Transverse colon (tissue), 4 donors: ENCODE measurements at regions not wholly inside any gene's neighbourhood (a gene's known extent, or its start where the extent isn't known, plus 50 kb on each side); places are given as distances from the start of the nearest gene placed in this dataset.

Source experiments
- EP300 ChIP-seq: sonication (generic); formaldehyde crosslinking; IDR thresholded peaks from one replicate; pipeline ENCODE4 v1.6.1; 2017; ENCODE audit warnings: antibody characterized with exemption, low read depth
- POLR2A ChIP-seq: fragments of 450-650 bp; IDR thresholded peaks from one replicate; pipeline ENCODE4 v1.6.1; 2016; ENCODE audit warnings: antibody characterized with exemption, mild to moderate bottlenecking, moderate library complexity
- POLR2AphosphoS5 ChIP-seq, 3 donors: sonication (generic); formaldehyde crosslinking; IDR thresholded peaks; one replicate each; pipeline ENCODE4 v1.6.1; 2016; ENCODE audit warnings: antibody characterized with exemption in 3 of 3
- TF ChIP-seq, protein P1 (sequence below), 5 experiments: fragments of 200-600 bp in 3 of 5; fragments of 450-650 bp in 2 of 5; sonication (generic) in 3 of 5; IDR thresholded peaks; 1 replicate in 2 of 5; 2 replicates in 3 of 5; pipeline ENCODE4 v1.5.1; 2016 to 2017; ENCODE audit warnings: antibody characterized with exemption in 5 of 5, inconsistent platforms in 3 of 5, mild to moderate bottlenecking in 2 of 5, moderate library complexity in 1 of 5

DNA sequence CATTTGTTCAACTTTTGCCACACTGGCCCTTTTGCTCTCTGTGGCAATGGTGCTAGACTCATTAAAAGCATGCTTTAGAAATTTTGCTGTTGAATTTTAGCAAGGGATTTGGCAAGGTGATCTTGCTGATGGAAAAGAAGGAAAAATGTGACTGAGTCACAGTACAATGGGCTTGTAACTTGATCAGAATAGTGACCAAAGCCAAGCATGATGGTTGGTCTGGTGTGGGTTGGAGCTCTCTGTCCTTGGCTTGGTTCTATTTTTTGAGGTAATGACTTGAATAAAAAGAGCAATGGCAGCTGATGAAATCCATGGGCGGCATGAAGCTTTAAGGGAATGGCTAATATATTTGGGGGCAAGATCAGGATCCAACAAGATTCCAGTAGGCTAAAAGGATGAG lies 114.4 kb upstream of the ZNF366 start:
- no peak for TF ChIP-seq EP300
- TF ChIP-seq, protein P1, sequence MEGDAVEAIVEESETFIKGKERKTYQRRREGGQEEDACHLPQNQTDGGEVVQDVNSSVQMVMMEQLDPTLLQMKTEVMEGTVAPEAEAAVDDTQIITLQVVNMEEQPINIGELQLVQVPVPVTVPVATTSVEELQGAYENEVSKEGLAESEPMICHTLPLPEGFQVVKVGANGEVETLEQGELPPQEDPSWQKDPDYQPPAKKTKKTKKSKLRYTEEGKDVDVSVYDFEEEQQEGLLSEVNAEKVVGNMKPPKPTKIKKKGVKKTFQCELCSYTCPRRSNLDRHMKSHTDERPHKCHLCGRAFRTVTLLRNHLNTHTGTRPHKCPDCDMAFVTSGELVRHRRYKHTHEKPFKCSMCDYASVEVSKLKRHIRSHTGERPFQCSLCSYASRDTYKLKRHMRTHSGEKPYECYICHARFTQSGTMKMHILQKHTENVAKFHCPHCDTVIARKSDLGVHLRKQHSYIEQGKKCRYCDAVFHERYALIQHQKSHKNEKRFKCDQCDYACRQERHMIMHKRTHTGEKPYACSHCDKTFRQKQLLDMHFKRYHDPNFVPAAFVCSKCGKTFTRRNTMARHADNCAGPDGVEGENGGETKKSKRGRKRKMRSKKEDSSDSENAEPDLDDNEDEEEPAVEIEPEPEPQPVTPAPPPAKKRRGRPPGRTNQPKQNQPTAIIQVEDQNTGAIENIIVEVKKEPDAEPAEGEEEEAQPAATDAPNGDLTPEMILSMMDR (IDR thresholded peaks at IDR 0.05) = no peak
- TF ChIP-seq POLR2AphosphoS5 (IDR thresholded peaks at IDR 0.05) = no peak
- no peak for TF ChIP-seq POLR2A
